Sigmoid colon (tissue), 6 donors: ENCODE measurements at regions not wholly inside any gene's neighbourhood (a gene's known extent, or its start where the extent isn't known, plus 50 kb on each side); places are given as distances from the start of the nearest gene placed in this dataset.

Experiments
- DNase-seq: peaks from one replicate; pipeline ENCODE4 v3.0.0-alpha.2; 2019
- H3K27ac ChIP-seq, 4 donors: fragments of 200-600 bp; sonication (generic); one replicate each; pipeline ENCODE4 v1.5.1; 2016 to 2019; ENCODE audit warnings: mild to moderate bottlenecking in 1 of 4
- H3K27me3 ChIP-seq, 3 donors: fragments of 200-600 bp; sonication (generic); one replicate each; pipeline ENCODE4 v1.5.1; 2019; ENCODE audit warnings: mild to moderate bottlenecking in 1 of 3
- H3K36me3 ChIP-seq, 4 donors: fragments of 200-600 bp; sonication (generic); one replicate each; pipeline ENCODE4 v1.5.1; 2016 to 2019
- H3K4me1 ChIP-seq, 4 donors: fragments of 200-600 bp; sonication (generic); one replicate each; pipeline ENCODE4 v1.5.1; 2017 to 2019
- H3K4me3 ChIP-seq, 4 donors: fragments of 200-600 bp; sonication (generic); one replicate each; pipeline ENCODE4 v1.5.1; 2017 to 2019; ENCODE audit warnings: mild to moderate bottlenecking in 2 of 4, moderate library complexity in 1 of 4
- H3K9me3 ChIP-seq, 4 donors: fragments of 200-600 bp in 3 of 4; sonication (generic) in 3 of 4; one replicate each; pipeline versions ENCODE4 v1.5.1 to v1.6.1; 2013 to 2019
- CTCF ChIP-seq, 4 experiments: fragments of 450-650 bp in 3 of 4; fragments of 200-600 bp in 1 of 4; IDR thresholded peaks; one replicate each; pipeline ENCODE4 v1.5.1; 2016 to 2019; ENCODE audit warnings: antibody characterized with exemption in 4 of 4, mild to moderate bottlenecking in 3 of 4, moderate library complexity in 2 of 4
- EP300 ChIP-seq, 4 donors: sonication (generic); formaldehyde crosslinking; IDR thresholded peaks; one replicate each; pipeline ENCODE4 v1.6.1; 2017; ENCODE audit warnings: antibody characterized with exemption in 4 of 4
- POLR2A ChIP-seq, 2 donors: fragments of 450-650 bp; IDR thresholded peaks; one replicate each; pipeline ENCODE4 v1.6.1; 2016; ENCODE audit warnings: antibody characterized with exemption in 2 of 2, mild to moderate bottlenecking in 2 of 2, moderate library complexity in 2 of 2
- POLR2AphosphoS5 ChIP-seq, 4 donors: sonication (generic); formaldehyde crosslinking; IDR thresholded peaks; one replicate each; pipeline ENCODE4 v1.6.1; 2017; ENCODE audit warnings: antibody characterized with exemption in 4 of 4
- WGBS, 2 donors: extraction: QIAGEN DNeasy Blood & Tissue Kit; methylation state at CpG; one replicate each; pipeline ENCODE4 v1.1.7; 2013; 5-methylcytosine and 5-hydroxymethylcytosine counted together
- intact Hi-C: fragments of 100-400 bp; cut with DNase I; formaldehyde crosslinking; loops from one replicate; pipeline ENCODE4 v1.15.1; 2023
- donor health status: healthy with polysubstance abuse.
- donor health status: healthy.

DNA sequence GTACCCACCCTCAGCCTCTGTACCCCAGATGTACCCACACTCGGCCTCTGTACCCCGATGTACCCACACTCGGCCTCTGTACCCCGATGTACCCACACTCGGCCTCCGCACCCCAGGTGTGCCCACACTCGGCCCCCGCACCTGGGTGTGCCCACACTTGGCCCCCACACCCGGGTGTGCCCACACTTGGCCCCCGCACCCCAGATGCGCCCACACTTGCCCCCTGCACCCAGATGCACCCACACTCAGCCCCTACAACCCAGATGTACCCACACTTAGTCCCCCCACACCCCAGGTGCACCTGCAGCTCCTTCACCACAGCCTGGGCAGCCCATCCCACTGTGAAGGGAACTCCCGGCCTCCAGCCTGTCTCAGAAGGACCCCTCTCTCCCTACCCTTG lies 69.7 kb downstream of the PEX11G start:
- no peaks in the 10 kb centered on the region for H3K9me3 ChIP-seq
- no peaks in the 10 kb centered on the region for H3K27me3 ChIP-seq
- intact Hi-C loops = no loop called here
- H3K4me3 ChIP-seq = no peak overlapping the region
- TF ChIP-seq POLR2AphosphoS5 (IDR thresholded peaks at IDR 0.05) = no peak
- no peak for TF ChIP-seq EP300 (IDR thresholded peaks at IDR 0.05)
- no peak for TF ChIP-seq CTCF (IDR thresholded peaks at IDR 0.05)
- TF ChIP-seq POLR2A (IDR thresholded peaks at IDR 0.05) = no peak
- H3K4me1 ChIP-seq = peaks cover 0 to 9% (median 8%) of the 10 kb centered on the region in 4 donors
- WGBS, 2 donors = 97% methylated on average over 12 of the region's 12 CpGs
- DNase-seq = no peak
- no peak overlapping the region for H3K27ac ChIP-seq
- H3K36me3 ChIP-seq = peaks cover 0 to 44% (median 8%) of the 10 kb centered on the region in 4 donors

GRCh38 chr19:7419777-7420439 lies 68.9 kb downstream of the PEX11G start:
- Histone ChIP-seq H3K4me1 (peaks cover 0 to 9% (median 8%) of the 10 kb centered on the region in 4 donors), H3K9me3 (no peaks in the 10 kb centered on the region), H3K36me3 (peaks cover 0 to 50% (median 8%) of the 10 kb centered on the region in 4 donors), H3K27ac (no peak overlapping the region), H3K27me3 (no peaks in the 10 kb centered on the region), H3K4me3 (no peak overlapping the region)
- DNase-seq = no peak
- WGBS, 2 donors = 93 to 96% methylated on average over 10 of the region's 10 CpGs
- intact Hi-C loops = no loop called here
- TF ChIP-seq POLR2A (IDR thresholded peaks at IDR 0.05) = no peak
- TF ChIP-seq EP300 (IDR thresholded peaks at IDR 0.05) = no peak
- TF ChIP-seq CTCF (IDR thresholded peaks at IDR 0.05) = no peak
- no peak for TF ChIP-seq POLR2AphosphoS5 (IDR thresholded peaks at IDR 0.05)

- intact Hi-C loops = no loop called here
- no peak for DNase-seq
- no peak overlapping the region for H3K27ac ChIP-seq
- peaks cover 0 to 58% (median 8%) of the 10 kb centered on the region in 4 donors for H3K36me3 ChIP-seq
- 85 to 88% methylated on average over 17 of the region's 17 CpGs for WGBS, 2 donors
- no peaks in the 10 kb centered on the region for H3K27me3 ChIP-seq
- H3K4me1 ChIP-seq = no peaks in the 10 kb centered on the region
- H3K9me3 ChIP-seq = no peaks in the 10 kb centered on the region
- H3K4me3 ChIP-seq = no peak overlapping the region
- TF ChIP-seq EP300 (IDR thresholded peaks at IDR 0.05) (no peak), CTCF (IDR thresholded peaks at IDR 0.05) (no peak), POLR2AphosphoS5 (IDR thresholded peaks at IDR 0.05) (no peak), POLR2A (IDR thresholded peaks at IDR 0.05) (no peak)
Measured at GRCh38 chr19:7421941-7422744, 66.7 kb downstream of the PEX11G start.
